ENCODE measurements at regions not wholly inside any gene's neighbourhood (a gene's known extent, or its start where the extent isn't known, plus 50 kb on each side); places are given as distances from the start of the nearest gene placed in this dataset.
"Not testable (repeated sequence)": the region's sequence is repeated elsewhere in the genome, so short reads cannot be mapped to it uniquely, and the experiment has no call there.

DNA sequence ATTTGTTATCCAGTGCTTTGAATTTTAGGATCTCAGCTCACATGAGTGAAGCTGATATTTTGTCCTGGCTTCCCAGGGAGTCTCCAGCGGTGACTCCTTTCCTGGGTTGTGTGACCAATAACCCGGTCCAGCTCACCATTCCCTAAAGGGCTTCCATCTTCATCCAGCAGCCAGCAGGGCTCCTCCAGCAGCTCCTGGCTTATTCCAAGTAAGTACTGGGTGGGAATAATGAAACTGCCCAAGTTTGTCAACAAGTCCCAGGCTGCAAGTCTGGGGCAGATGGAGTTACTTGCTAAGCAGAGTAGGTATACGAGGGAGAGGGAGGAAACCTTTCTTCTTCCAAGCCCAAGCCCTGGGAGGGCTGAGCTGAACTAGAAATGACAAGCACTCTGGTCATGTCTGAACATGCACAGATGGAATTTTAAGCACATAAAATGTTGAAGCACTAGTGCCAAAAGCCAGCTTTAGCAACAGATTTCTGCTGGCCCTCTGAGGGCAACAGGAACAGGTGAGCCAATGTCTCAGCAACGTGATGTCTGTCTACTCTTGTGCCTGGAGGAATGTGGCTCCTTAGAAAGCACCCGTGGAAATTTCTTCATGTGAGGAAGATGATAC is 153.7 kb upstream of the DAPK1 start:
- Histone ChIP-seq H3K27me3 (ENCODE audit: insufficient read depth, low read length) (peaks cover 2% of the 10 kb centered on the region), H3K4me1 (ENCODE audit: insufficient read depth, low read length) (no peaks in the 10 kb centered on the region), H3K4me3 (ENCODE audit: low read length) (no peak overlapping the region), H3K9me3 (ENCODE audit: low read depth, low read length) (no peaks in the 10 kb centered on the region)

DNA sequence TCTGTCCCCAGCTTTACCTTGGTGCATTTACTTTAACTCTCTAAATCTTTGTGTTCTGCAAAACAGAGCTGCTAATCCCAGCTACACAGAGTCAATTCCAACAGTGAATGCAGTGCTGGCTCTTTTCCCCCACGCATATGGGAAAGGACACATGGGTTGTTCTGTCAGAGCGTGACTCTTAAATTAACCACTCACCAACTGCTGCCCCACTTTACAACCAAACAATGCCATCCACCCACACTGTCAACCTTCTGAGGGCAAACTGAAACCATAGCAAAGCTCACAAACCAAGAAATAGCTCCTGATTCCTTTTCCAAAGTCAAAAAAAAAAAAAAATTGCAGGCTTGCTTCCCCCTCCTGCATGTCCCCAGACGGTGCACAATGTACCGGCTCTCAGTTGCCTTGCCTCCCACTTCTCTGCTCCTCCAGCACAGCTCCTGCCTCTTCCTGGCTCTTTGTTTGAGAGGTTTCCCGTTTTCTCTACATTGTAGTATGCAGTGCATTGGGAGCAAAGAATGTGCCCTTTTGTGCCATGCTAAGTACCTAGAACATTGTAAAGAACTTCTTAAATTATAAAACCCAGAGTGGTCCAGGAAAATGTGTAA is 151.5 kb upstream of the DAPK1 start:
- H3K9me3 ChIP-seq (ENCODE audit: low read depth, low read length), result no peaks in the 10 kb centered on the region
- H3K4me3 ChIP-seq (ENCODE audit: low read length), result no peak overlapping the region
- no peaks in the 10 kb centered on the region for H3K4me1 ChIP-seq (ENCODE audit: insufficient read depth, low read length)
- H3K27me3 ChIP-seq (ENCODE audit: insufficient read depth, low read length), result peaks cover 2% of the 10 kb centered on the region

DNA sequence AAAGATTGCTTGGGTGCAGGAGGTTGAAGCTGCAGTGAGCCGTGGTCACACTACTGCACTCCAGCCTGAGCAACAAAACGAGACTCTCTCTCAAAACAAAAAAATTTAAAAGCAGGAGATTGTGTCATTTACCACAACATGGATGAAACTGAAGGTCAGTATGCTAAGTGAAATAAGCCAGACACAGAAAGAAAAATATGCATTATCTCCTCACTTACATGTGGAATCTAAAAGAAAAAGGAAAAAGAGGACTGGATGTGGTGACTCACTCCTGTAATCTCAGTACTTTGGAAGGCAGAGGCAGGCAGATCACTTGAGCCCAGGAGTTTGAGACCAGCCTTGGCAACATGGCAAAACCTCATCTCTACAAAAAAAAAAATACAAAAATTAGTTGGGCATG is 146.8 kb upstream of the DAPK1 start:
- H3K9me3 ChIP-seq (ENCODE audit: low read depth, low read length), result no peaks in the 10 kb centered on the region
- no peak overlapping the region for H3K4me3 ChIP-seq (ENCODE audit: low read length)
- peaks cover 2% of the 10 kb centered on the region for H3K27me3 ChIP-seq (ENCODE audit: insufficient read depth, low read length)
- H3K4me1 ChIP-seq (ENCODE audit: insufficient read depth, low read length), result no peaks in the 10 kb centered on the region

DNA sequence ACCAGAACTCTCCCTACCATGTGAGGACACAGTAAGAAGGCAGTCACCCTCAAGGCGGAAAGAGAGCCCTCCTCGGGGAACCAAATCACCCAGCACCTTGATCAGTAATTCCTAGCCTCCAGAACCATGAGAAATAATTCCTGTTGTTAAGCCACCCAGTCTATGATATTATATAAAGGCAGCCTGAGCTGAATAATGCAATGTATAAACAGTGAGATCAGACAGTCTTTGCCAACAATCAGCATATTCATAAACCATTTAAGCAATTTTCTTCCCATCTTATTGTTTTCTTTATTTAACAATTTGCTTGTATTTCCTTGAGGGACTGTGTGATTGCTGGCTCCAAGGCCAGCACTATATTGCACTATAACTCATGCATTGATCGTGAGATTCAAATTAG is 144.4 kb upstream of the DAPK1 start:
- no peaks in the 10 kb centered on the region for H3K9me3 ChIP-seq (ENCODE audit: low read depth, low read length)
- no peaks in the 10 kb centered on the region for H3K4me1 ChIP-seq (ENCODE audit: insufficient read depth, low read length)
- no peaks in the 10 kb centered on the region for H3K27me3 ChIP-seq (ENCODE audit: insufficient read depth, low read length)
- H3K4me3 ChIP-seq (ENCODE audit: low read length), result no peak overlapping the region

DNA sequence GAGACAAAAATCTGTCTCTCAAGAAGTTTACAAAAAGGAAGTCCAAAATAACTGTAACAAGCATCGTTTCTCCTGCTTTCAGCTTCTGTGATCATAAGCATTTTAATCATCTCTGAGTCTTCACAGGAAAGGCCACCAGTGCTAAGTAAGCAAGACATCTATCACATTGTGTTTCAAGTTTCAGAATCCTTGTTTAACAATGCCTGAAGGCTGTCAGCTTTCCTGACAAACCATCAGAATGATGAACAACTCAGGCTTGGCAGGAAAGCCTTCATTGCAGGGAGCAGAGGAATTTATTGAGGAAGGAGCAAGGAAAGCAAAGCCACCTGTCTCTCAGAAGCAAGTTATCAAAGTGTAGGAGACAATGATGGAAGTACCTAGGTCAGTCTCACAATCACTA is 143.5 kb upstream of the DAPK1 start:
- H3K9me3 ChIP-seq (ENCODE audit: low read depth, low read length), result no peaks in the 10 kb centered on the region
- H3K4me1 ChIP-seq (ENCODE audit: insufficient read depth, low read length), result no peaks in the 10 kb centered on the region
- H3K27me3 ChIP-seq (ENCODE audit: insufficient read depth, low read length), result no peaks in the 10 kb centered on the region
- no peak overlapping the region for H3K4me3 ChIP-seq (ENCODE audit: low read length)

- H3K9me3 ChIP-seq (ENCODE audit: low read depth, low read length), result no peaks in the 10 kb centered on the region
- H3K4me1 ChIP-seq (ENCODE audit: insufficient read depth, low read length), result no peaks in the 10 kb centered on the region
- H3K4me3 ChIP-seq (ENCODE audit: low read length), result no peak overlapping the region
- peaks cover 4% of the 10 kb centered on the region for H3K27me3 ChIP-seq (ENCODE audit: insufficient read depth, low read length)
Measured at GRCh38 chr9:87357600-87357999, 140.1 kb upstream of the DAPK1 start.

DNA sequence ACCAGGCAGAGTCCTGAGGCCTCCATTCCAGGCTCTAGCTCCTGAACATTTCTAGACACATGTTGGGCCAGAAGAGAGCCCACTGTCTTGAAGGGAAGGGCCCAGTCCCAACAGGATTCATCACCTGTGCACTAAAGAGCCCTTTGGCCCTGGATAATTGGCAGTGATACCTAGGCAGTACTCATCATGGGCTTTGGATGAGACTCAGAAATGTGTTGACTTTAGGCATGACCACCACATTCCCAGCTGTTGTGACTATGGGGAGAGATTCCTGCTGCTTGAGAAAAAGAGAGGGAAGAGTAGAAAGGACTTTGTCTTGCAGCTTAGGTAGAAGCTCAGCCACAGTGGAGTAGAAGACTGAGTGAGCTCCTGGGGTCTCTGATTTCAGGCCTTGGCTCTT is 138.4 kb upstream of the DAPK1 start:
- no peaks in the 10 kb centered on the region for H3K9me3 ChIP-seq (ENCODE audit: low read depth, low read length)
- H3K4me3 ChIP-seq (ENCODE audit: low read length), result no peak overlapping the region
- no peaks in the 10 kb centered on the region for H3K4me1 ChIP-seq (ENCODE audit: insufficient read depth, low read length)
- peaks cover 4% of the 10 kb centered on the region for H3K27me3 ChIP-seq (ENCODE audit: insufficient read depth, low read length)

GRCh38 chr9:87359958-87360601 is 137.6 kb upstream of the DAPK1 start:
- H3K9me3 ChIP-seq (ENCODE audit: low read depth, low read length), result no peaks in the 10 kb centered on the region
- H3K4me3 ChIP-seq (ENCODE audit: low read length), result no peak overlapping the region
- peaks cover 4% of the 10 kb centered on the region for H3K27me3 ChIP-seq (ENCODE audit: insufficient read depth, low read length)
- no peaks in the 10 kb centered on the region for H3K4me1 ChIP-seq (ENCODE audit: insufficient read depth, low read length)

DNA sequence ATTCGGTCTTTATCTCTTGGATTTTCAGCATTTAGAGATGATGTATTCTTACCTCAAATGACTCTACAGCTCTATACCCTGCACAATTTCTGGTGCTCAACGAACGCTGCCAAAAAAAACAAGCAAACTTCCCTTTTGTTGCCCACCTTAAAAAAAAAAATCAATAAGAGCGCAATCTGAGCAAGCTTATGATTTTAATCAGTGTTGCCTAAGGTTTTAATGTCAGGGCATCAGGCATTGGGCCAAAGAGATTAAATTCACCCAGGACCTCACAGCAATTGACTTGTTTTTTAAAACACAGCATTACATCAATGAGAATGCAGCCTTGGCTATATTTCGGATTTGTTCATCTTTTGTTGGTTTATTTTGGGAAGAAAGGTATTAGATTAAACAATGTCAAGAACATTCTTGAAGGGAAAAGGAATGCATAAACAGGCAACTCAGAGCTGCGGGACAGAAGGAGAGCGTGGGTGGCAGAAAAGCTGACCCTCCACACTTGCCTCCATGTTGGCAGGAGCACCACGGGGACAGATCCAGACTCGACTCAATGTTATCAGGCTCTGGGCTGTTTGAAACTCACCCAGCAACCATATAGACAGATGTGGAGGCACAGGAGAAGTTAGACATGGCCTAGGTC is 127.5 kb upstream of the DAPK1 start:
- no peak overlapping the region for H3K4me3 ChIP-seq (ENCODE audit: low read length)
- no peaks in the 10 kb centered on the region for H3K27me3 ChIP-seq (ENCODE audit: insufficient read depth, low read length)
- no peaks in the 10 kb centered on the region for H3K9me3 ChIP-seq (ENCODE audit: low read depth, low read length)
- no peaks in the 10 kb centered on the region for H3K4me1 ChIP-seq (ENCODE audit: insufficient read depth, low read length)

DNA sequence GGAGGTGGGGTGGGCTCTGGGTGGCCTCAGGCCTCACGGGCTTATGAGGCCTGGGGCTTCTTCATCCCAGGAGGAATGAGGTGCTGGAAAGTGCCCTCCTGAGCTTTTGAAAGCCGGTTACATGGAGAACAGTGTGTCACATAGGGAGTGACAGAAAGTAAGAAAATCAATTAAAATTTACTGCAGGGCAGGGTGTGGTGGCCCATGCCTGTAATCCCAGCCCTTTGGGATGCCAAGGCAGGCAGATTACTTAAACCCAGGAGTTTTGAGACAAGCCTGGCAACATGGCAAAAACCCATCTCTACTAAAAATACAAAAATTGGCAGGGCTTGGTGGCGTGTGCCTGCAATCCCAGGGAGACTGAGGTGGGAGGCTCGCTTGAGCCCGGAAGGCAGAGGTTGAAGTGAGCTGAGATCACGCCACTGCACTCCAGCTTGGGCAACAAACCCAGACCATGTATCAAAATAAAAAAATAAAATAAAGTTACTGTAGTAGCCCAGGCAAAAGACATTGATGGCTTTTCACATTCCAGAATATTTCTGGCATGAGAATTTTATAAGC is 125.8 kb upstream of the DAPK1 start:
- H3K27me3 ChIP-seq (ENCODE audit: insufficient read depth, low read length), result no peaks in the 10 kb centered on the region
- H3K4me3 ChIP-seq (ENCODE audit: low read length), result no peak overlapping the region
- no peaks in the 10 kb centered on the region for H3K9me3 ChIP-seq (ENCODE audit: low read depth, low read length)
- no peaks in the 10 kb centered on the region for H3K4me1 ChIP-seq (ENCODE audit: insufficient read depth, low read length)

DNA sequence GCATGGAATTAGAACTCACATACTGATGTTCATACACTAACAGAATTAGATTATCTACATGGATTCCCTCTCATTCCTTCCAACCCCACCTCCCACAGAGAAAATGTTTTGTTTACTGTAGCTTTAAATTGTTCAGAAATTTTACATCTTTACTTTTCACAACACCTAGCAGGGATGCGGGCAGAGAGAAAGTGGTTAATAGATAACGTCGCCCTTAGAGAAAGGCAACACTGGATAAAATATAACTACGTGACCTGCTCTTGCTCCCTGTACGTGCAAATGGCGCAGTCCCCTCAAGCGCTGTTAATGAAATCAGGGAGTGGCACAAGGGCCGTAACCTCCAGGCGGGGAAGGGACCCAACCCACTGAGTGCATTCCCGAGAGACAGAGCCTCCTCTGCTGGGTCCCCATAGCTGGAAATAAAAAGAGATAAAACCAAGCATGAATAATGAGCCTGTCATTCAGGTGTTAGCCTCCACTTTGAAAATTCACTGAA is 125.3 kb upstream of the DAPK1 start:
- H3K9me3 ChIP-seq (ENCODE audit: low read depth, low read length), result no peaks in the 10 kb centered on the region
- no peak overlapping the region for H3K4me3 ChIP-seq (ENCODE audit: low read length)
- H3K27me3 ChIP-seq (ENCODE audit: insufficient read depth, low read length), result no peaks in the 10 kb centered on the region
- H3K4me1 ChIP-seq (ENCODE audit: insufficient read depth, low read length), result no peaks in the 10 kb centered on the region

GRCh38 chr9:87374023-87374919 is 123.4 kb upstream of the DAPK1 start:
- not testable (repeated sequence) for H3K4me3 ChIP-seq (ENCODE audit: low read length); H3K27me3 ChIP-seq (ENCODE audit: insufficient read depth, low read length); H3K9me3 ChIP-seq (ENCODE audit: low read depth, low read length); H3K4me1 ChIP-seq (ENCODE audit: insufficient read depth, low read length)

GRCh38 chr9:87375397-87376073 is 122.1 kb upstream of the DAPK1 start:
- no peaks in the 10 kb centered on the region for H3K4me1 ChIP-seq (ENCODE audit: insufficient read depth, low read length)

DNA sequence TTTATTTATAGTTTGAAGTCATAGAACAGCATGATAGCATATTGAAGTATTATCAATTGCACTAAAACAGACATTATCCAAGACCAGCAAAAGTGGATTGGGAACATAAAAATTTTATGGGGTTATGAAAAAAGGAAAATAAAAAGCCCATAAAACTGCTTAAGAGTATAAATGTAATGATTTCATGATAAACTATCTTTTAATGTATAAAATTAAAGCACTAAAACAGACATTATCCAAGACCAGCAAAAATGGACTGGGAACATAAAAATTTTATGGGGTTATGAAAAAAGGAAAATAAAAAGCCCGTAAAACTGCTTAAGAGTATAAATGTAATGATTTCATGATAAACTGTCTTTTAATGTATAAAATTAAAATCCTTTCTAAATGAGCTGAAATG is 119.0 kb upstream of the DAPK1 start:
- Histone ChIP-seq H3K9me3 (ENCODE audit: low read depth, low read length) (no peaks in the 10 kb centered on the region), H3K4me1 (ENCODE audit: insufficient read depth, low read length) (peaks cover 8% of the 10 kb centered on the region), H3K27me3 (ENCODE audit: insufficient read depth, low read length) (no peaks in the 10 kb centered on the region), H3K4me3 (ENCODE audit: low read length) (no peak overlapping the region)

More at GRCh38 chr9:87375397-87376073, 122.1 kb upstream of the DAPK1 start:
- no peaks in the 10 kb centered on the region for H3K27me3 ChIP-seq (ENCODE audit: insufficient read depth, low read length)
- H3K4me3 ChIP-seq (ENCODE audit: low read length), result no peak overlapping the region
- no peaks in the 10 kb centered on the region for H3K9me3 ChIP-seq (ENCODE audit: low read depth, low read length)
